HCT116 (cell line): ENCODE measurements at regions not wholly inside any gene's neighbourhood (a gene's known extent, or its start where the extent isn't known, plus 50 kb on each side); places are given as distances from the start of the nearest gene placed in this dataset.

Experiments used
- ATAC-seq: fragments of 200-7000 bp; cut with Tn5 transposase; 2 replicates; pipeline ENCODE4 v1.9.1; 2020; ENCODE audit warnings: mild to moderate bottlenecking, moderate library complexity
- BruUV-seq: library from RNA; stranded (reverse); fragments of 400-500 nt; replicated peaks from 2 replicates; lab custom pipeline; 2021; lab: Mats Ljungman, UMichigan
- CTCF ChIA-PET: fragments of 300-600 bp; sonication (Branson Sonifier 250); formaldehyde crosslinking; loops from one replicate; lab custom pipeline; 2021; ENCODE audit warnings: antibody characterized with exemption; lab: Charles Lee
- POLR2A ChIA-PET: fragments of 300-600, 350-600 bp; sonication (Branson Sonifier 250); formaldehyde crosslinking; loops from one replicate; lab custom pipeline; 2021; ENCODE audit warnings: antibody characterized with exemption; lab: Charles Lee
- RAD21 ChIA-PET, 2 experiments: fragments of 300-600 bp; sonication (Branson Sonifier 250); formaldehyde crosslinking; loops; one replicate each; lab custom pipeline; 2023; ENCODE audit warnings: low total read pairs in 2 of 2; ENCODE audit not compliant: uncharacterized antibody in 2 of 2, unreplicated experiment in 2 of 2, low non-redundant PET in 1 of 2; lab: Charles Lee
- DNase-seq: peaks from one replicate; pipeline ENCODE4 v3.0.0-alpha.2; 2010; ENCODE audit warnings: low read depth, low spot score
- H2AFZ ChIP-seq: fragments of 200-600 bp; shearing (Covaris generic), sonication (generic); 2 replicates; pipeline ENCODE4 v1.6.1; 2017; ENCODE audit warnings: low read depth, mixed run types, mixed read lengths, antibody characterized with exemption, low read length; ENCODE audit not compliant: poor library complexity, severe bottlenecking
- H3K27ac ChIP-seq: 2 replicates; pipeline ENCODE4 v1.5.1; 2012; ENCODE audit warnings: low read depth, low read length
- H3K27me3 ChIP-seq: fragments of 200-600 bp; sonication (generic); 2 replicates; pipeline ENCODE4 v1.6.1; 2016; ENCODE audit warnings: mixed run types, low read length, mixed read lengths; ENCODE audit not compliant: insufficient read depth
- H3K36me3 ChIP-seq, 2 experiments: fragments of 200-500 bp in 1 of 2; fragments of 200-600 bp in 1 of 2; sonication (Bioruptor generic) in 1 of 2; sonication (generic) in 1 of 2; 2 replicates each; pipeline versions ENCODE4 v1.5.1 to v1.6.1; 2014 to 2016; ENCODE audit warnings: low read length in 2 of 2, inconsistent platforms in 1 of 2, mixed read lengths in 1 of 2, mixed run types in 1 of 2; ENCODE audit not compliant: insufficient read depth in 2 of 2, control insufficient read depth in 1 of 2
- H3K4me1 ChIP-seq, 2 experiments: fragments of 200-600 bp in 1 of 2; sonication (generic) in 1 of 2; 2 replicates each; pipeline versions ENCODE4 v1.5.1 to v1.6.1; 2012 to 2017; ENCODE audit warnings: low read length in 2 of 2, inconsistent platforms in 1 of 2, mild to moderate bottlenecking in 1 of 2, mixed read lengths in 1 of 2, mixed run types in 1 of 2, moderate library complexity in 1 of 2; ENCODE audit not compliant: insufficient read depth in 2 of 2, control insufficient read depth in 1 of 2
- H3K4me2 ChIP-seq: fragments of 200-600 bp; sonication (generic); 2 replicates; pipeline ENCODE4 v1.6.1; 2017; ENCODE audit warnings: mixed run types, low read length, mixed read lengths
- H3K4me3 ChIP-seq, 2 experiments: fragments of 200-600 bp in 1 of 2; sonication (generic) in 1 of 2; replicated peaks in 1 of 2; 2 replicates each; pipeline ENCODE4 v1.5.1; 2011 to 2016; ENCODE audit warnings: low read length in 2 of 2, control low read depth in 1 of 2, low read depth in 1 of 2, mild to moderate bottlenecking in 1 of 2, mixed read lengths in 1 of 2, mixed run types in 1 of 2
- H3K79me2 ChIP-seq: fragments of 200-600 bp; sonication (generic); 2 replicates; pipeline ENCODE4 v1.6.1; 2017; ENCODE audit warnings: mild to moderate bottlenecking, mixed run types, low read length, moderate library complexity, mixed read lengths; ENCODE audit not compliant: insufficient read depth
- H3K9ac ChIP-seq: fragments of 200-600 bp; sonication (generic); 2 replicates; pipeline ENCODE4 v1.6.1; 2016; ENCODE audit warnings: low read length, mixed read lengths
- H3K9me2 ChIP-seq: fragments of 200-600 bp; sonication (generic), shearing (Covaris generic); 2 replicates; pipeline ENCODE4 v1.6.1; 2017; ENCODE audit warnings: mixed run types, mild to moderate bottlenecking, moderate library complexity; ENCODE audit not compliant: insufficient read depth
- H3K9me3 ChIP-seq, 2 experiments: fragments of 200-500 bp in 1 of 2; fragments of 200-600 bp in 1 of 2; sonication (Bioruptor generic) in 1 of 2; sonication (generic) in 1 of 2; 2 replicates each; pipeline ENCODE4 v1.6.1; 2014 to 2017; ENCODE audit warnings: low read length in 2 of 2, mixed read lengths in 2 of 2, inconsistent platforms in 1 of 2, low read depth in 1 of 2, mild to moderate bottlenecking in 1 of 2, mixed run types in 1 of 2, moderate library complexity in 1 of 2; ENCODE audit not compliant: control insufficient read depth in 1 of 2, insufficient read depth in 1 of 2
- H4K20me1 ChIP-seq: fragments of 200-600 bp; sonication (generic), shearing (Covaris generic); 2 replicates; pipeline ENCODE4 v1.6.1; 2017; ENCODE audit warnings: mixed run types, mild to moderate bottlenecking, moderate library complexity; ENCODE audit not compliant: insufficient read depth
- CBX3 ChIP-seq: IDR thresholded peaks from 2 replicates; pipeline ENCODE4 v1.6.1; 2012; ENCODE audit warnings: low read depth
- CEBPB ChIP-seq: IDR thresholded peaks from 2 replicates; pipeline ENCODE4 v1.6.1; 2012; ENCODE audit warnings: low read depth
- CTCF ChIP-seq, 3 experiments: fragments of 200-600 bp in 1 of 3; sonication (generic) in 1 of 3; IDR thresholded peaks in 2 of 3; conservative IDR thresholded peaks in 1 of 3; 2 replicates each; pipeline ENCODE4 v1.5.1; 2012 to 2017; ENCODE audit warnings: low read depth in 2 of 3, low read length in 2 of 3, antibody characterized with exemption in 1 of 3, borderline replicate concordance in 1 of 3, control low read depth in 1 of 3, mild to moderate bottlenecking in 1 of 3, mixed read lengths in 1 of 3, mixed run types in 1 of 3, moderate library complexity in 1 of 3; ENCODE audit not compliant: insufficient read depth in 1 of 3
- EGR1 ChIP-seq: IDR thresholded peaks from 2 replicates; pipeline ENCODE4 v1.6.1; 2012; ENCODE audit warnings: low read depth
- ELF1 ChIP-seq: IDR thresholded peaks from 2 replicates; pipeline ENCODE4 v1.6.1; 2012; ENCODE audit warnings: low read depth, borderline replicate concordance
- SIN3A ChIP-seq: IDR thresholded peaks from 2 replicates; pipeline ENCODE4 v1.6.1; 2012; ENCODE audit warnings: low read depth
- TCF7L2 ChIP-seq: IDR thresholded peaks from 2 replicates; pipeline ENCODE4 v1.7.0; 2011; ENCODE audit warnings: borderline replicate concordance, inconsistent platforms; ENCODE audit not compliant: insufficient read depth, insufficient read length; ENCODE audit errors: extremely low read depth
- intact Hi-C: fragments of 100-400 bp; cut with micrococcal nuclease; formaldehyde crosslinking; loops from 2 replicates; pipeline ENCODE4 v1.10.0; 2022
- TF ChIP-seq, protein P1 (sequence below): IDR thresholded peaks from 2 replicates; pipeline ENCODE4 v1.6.1; 2012; ENCODE audit warnings: low read depth

DNA sequence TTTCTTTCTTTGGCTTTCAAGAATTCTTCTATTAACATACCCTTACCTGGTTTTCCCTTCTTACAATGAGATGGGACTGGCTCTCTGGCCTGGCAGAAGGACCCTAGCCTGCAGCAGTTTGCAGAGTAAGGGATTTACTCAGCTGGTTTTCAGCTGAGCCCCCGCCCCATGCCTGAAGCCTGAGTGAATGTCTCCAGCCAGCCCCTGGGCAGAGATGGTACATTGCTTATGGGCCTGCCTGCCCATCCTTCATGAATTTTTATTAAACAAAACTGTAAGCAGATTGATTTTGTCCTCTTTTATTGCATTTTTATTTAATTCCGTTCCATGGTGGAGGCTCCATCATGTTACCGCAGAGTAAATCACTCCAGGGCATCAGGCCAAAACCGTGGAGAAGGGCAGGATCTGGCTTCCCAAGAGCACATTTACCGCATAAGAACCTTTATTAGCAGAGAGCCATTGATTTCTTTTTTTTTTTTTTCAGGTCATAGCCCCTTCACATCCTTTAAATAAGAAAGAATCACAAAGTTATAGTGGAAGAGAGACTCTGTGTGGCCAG lies 316.2 kb downstream of the DHX35 start (continued):
- TF ChIP-seq, protein P1, sequence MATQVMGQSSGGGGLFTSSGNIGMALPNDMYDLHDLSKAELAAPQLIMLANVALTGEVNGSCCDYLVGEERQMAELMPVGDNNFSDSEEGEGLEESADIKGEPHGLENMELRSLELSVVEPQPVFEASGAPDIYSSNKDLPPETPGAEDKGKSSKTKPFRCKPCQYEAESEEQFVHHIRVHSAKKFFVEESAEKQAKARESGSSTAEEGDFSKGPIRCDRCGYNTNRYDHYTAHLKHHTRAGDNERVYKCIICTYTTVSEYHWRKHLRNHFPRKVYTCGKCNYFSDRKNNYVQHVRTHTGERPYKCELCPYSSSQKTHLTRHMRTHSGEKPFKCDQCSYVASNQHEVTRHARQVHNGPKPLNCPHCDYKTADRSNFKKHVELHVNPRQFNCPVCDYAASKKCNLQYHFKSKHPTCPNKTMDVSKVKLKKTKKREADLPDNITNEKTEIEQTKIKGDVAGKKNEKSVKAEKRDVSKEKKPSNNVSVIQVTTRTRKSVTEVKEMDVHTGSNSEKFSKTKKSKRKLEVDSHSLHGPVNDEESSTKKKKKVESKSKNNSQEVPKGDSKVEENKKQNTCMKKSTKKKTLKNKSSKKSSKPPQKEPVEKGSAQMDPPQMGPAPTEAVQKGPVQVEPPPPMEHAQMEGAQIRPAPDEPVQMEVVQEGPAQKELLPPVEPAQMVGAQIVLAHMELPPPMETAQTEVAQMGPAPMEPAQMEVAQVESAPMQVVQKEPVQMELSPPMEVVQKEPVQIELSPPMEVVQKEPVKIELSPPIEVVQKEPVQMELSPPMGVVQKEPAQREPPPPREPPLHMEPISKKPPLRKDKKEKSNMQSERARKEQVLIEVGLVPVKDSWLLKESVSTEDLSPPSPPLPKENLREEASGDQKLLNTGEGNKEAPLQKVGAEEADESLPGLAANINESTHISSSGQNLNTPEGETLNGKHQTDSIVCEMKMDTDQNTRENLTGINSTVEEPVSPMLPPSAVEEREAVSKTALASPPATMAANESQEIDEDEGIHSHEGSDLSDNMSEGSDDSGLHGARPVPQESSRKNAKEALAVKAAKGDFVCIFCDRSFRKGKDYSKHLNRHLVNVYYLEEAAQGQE, result no peak

- Histone ChIP-seq H3K9me2 (no peaks in the 10 kb centered on the region), H4K20me1 (no peaks in the 10 kb centered on the region), H3K9me3 (no peaks in the 10 kb centered on the region), H3K27me3 (peaks cover 26% of the 10 kb centered on the region), H3K27ac (no peak overlapping the region), H3K4me3 (no peak overlapping the region), H3K36me3 (no peaks in the 10 kb centered on the region), H3K4me2 (no peak overlapping the region), H3K4me1 (no peaks in the 10 kb centered on the region), H2AFZ (no peak overlapping the region), H3K79me2 (no peaks in the 10 kb centered on the region), H3K9ac (no peak overlapping the region)
- CTCF ChIA-PET, result interaction anchor here (0.9 kb wide), 1 partner anchor 13 kb away, joined by 3 read pairs; no protein-coding TSS in a partner anchor
- POLR2A ChIA-PET, result no interaction called here
- no peak for TF ChIP-seq ELF1
- no peak for TF ChIP-seq TCF7L2
- TF ChIP-seq CBX3, result no peak
- no peak for TF ChIP-seq CEBPB
- TF ChIP-seq, protein P1, result no peak
- TF ChIP-seq SIN3A, result no peak
- TF ChIP-seq CTCF (IDR thresholded peaks at IDR 0.05 in 2 of 3, conservative IDR thresholded peaks at IDR 0.05 in 1 of 3; ENCODE audit: borderline replicate concordance in 1 of 3, insufficient read depth in 1 of 3, low read depth in 2 of 3, low read length in 2 of 3), result no peak
- TF ChIP-seq EGR1, result no peak
- BruUV-seq, result no TSS peak
- intact Hi-C loops, result loop anchor here (5.0 kb wide), 1 partner anchor 1415 kb away; no protein-coding TSS in a partner anchor
- ATAC-seq (no peak), DNase-seq (no peak)
- RAD21 ChIA-PET, result no interaction called here
These were observed 315.0 kb downstream of the DHX35 start for GRCh38 chr20:39277185-39277584.
